Smooth muscle cell of the brain vasculature (primary cell): ENCODE measurements at regions not wholly inside any gene's neighbourhood (a gene's known extent, or its start where the extent isn't known, plus 50 kb on each side); places are given as distances from the start of the nearest gene placed in this dataset.

Source experiments
- DNase-seq: peaks from one replicate; pipeline ENCODE4 v3.0.0-alpha.2; 2012; ENCODE audit warnings: low read depth, low spot score

DNA sequence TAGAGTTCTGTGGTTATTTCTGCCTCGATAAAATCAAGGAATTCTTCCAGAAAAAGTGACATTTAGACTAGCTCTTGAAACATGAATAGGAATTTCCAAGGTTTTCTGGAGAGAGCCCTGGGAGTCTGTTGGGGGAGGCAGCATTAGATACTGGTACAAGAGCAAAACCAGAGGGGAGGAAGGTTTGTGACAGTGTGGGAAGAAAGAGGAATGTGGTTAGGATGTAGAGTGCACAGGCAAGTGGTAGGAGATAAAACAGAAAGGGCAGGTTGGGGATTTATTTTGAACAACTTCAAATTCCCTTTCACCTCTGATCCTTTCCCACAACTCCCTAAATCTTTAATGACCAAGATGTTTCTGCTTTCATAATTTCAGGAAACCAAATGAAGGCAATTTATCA, 588.4 kb downstream of the METTL15 start:
- DNase-seq: no peak

DNA sequence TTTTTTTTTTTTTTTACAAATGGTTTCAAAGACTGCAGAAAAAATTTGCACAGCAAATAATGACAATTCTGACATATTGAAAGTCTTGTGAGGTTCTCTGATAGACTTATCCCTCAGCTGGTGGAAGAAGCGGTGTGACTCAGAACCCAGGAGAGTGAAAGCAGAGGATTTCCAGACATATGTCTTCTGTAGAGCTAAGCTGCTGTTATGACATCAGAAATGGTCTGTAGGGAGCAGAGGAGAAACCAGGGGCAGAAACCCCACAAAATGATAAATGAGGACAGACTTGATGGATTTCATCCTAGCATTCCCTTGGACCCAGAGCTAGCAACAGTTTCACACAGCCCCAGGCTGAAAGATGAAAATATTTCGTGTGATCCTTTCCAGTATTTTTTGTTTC, 582.6 kb downstream of the METTL15 start:
- no peak for DNase-seq

DNA sequence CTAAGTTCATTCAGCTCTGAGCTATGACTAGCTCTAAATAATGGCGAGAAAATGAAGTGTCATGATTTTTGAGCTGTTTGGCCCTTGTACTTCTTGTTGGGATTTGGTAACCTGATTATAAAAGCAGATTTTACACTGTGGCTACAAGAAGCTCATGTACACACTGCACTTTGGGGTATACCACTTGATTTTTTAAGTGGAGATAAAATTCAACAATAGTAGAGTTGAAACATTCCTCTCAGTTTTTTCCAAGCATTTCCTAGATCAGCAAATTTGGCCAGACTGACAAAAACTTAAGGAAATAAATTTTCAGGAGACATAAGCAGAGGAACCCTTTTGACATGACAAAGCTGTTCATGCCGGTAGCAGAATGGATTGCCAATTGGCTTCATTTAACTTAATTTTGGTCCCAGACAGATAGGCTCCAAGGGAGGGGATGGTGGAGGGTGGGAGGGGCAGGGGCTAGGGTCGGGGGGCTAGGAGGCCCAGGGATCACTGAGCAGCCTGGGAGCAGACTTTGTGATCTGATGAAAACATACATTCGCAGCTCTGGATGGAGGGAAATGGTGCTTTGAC, 575.9 kb downstream of the METTL15 start:
- no peak for DNase-seq

DNA sequence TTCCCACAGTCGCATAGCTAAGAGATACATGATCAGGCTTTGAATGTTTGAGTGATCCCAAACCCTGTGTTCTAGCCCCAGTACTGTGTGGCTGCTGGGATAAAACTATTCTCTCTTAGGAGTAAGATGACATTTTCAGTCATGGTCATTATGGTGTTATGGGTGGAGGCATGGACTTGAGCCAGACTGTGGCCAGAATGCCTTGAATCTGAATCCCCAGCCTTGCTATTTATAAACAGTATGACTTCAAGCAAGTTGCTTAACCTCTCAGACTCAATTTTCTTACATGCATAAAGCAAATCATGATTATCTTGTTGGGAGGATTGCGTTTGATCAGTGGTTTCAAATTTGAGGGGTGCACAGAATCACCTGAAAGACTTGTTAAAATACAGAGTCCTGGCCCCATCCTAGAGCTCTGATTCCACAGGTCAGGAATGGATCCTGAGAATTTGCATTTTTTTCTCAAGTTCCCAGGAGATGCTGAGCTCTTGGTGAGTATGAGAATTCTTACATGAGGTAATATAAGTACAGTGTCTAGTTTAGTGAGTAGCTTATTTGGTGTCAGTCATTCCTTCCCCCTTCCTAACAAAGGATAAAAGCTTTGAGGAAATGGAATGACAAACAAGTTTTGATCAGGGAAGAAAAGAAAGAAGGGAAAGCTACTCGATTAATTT, 571.7 kb downstream of the METTL15 start:
- no peak for DNase-seq

DNA sequence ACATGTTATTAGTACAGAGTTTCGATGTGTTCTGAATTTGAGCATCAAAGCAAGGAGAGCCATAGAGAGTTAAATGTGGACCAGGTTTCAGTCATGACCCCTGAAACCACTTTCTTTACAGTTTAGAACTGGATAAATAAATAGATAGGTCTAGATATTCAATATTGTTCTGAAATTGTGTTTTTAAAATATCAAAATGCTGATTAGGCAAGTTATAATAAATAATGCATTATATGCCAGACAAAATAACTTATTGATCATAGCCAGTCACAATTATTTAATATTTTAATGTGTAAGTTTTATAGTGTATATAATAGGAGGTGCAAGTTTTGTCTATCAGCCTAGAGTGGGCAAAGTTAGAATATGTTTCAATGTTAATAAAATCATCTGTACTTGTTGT, 569.5 kb downstream of the METTL15 start:
- no peak for DNase-seq

DNA sequence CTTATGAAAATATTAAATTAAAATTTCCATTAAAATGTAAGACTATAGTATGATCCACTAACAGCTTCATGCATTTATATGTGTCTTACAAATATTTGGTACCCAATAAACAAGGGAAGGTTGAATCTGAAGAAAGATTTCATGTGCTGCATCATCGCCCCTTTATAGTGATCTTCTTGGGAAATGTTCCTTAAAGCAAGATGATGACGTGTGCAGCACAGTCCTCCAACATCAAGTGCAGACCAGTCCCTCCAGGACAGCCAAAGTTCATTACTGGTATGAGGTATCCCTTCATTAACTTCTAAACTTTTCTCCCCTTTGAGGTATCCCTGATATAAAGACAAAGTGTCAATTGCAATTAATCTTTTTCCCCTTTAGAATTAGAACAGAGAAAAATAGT, 567.0 kb downstream of the METTL15 start:
- DNase-seq: no peak

DNA sequence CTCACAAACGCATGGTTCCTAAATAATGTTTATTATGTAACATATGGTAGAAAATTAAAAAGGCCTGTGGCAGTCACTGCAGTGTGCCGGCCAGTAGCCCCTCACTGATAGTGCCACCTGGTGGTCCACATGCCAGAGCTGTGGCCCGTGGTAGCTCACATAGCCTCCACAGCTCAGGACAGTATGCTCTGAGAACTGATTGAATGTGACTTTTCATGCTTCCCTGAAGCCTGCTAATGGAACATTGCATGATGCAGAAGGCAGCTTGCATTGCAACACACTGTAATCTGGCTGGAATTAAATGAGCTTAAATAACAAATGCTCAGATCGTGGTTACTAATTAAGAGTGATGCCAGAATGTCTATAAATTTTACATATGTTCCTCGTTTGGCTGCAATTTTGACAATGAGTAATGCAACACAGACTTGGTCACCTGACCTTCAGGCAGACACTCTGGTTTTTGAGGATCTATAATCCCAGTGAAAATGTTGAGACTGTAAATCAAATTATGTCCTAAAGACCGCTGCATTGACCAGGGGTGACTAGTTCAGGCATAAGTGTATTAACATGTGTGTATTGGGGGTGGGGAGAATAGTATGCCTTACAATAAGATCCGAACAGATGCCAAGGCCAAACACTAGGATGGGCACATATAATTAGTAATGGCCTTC, 566.4 kb downstream of the METTL15 start:
- DNase-seq: no peak

DNA sequence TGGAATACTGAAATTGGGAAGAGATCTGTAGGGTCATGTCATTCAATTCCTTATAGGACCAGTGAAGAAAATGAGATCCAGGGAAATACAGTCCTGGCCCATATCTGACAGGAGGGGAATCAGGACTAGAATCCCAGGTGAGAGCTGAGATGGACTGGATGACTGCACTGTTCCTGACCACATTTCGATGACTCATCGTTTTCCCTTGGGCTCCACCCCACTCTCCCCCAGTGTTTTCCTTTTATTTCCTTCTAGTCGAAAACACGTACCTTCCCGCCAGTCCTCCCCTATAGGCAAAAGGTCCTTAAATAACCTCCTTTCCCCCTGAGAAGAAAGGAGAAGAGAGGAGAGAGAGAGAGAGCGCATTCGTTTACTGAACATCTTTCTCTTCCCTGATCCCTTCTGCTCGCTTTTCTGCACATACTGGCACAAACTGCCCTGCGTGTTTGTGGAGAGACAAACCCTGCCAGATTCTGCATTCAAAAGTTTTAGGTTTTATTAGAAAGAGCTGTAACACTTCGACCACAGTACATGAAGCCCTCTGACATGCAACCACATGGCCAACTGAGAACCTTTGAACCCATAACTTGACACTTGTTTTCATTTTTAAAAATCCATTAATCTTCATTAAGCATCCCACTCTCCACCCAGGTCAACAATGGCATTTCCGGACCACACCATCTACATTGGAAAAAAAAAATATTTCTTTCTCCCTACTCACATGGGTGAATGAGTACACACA, 565.7 kb downstream of the METTL15 start:
- no peak for DNase-seq

DNA sequence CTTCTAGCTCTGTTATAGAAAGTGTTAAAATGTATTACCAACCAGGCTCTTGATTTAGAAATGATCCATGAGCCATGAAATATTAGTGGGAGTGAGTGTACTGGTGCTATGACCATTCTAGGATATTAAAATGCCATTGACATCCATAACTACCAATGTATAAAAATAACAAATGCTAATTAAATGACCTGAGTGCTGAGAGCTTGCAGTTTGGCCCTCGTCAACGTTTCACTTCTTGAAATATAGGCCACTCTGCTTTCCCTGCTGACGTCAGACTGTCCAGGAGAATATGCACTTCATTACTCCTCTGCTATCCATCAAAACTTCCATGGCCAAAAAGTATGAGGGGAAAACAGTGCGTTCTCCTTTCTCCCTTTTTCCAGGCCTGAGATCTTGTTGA, 563.1 kb downstream of the METTL15 start:
- no peak for DNase-seq

DNA sequence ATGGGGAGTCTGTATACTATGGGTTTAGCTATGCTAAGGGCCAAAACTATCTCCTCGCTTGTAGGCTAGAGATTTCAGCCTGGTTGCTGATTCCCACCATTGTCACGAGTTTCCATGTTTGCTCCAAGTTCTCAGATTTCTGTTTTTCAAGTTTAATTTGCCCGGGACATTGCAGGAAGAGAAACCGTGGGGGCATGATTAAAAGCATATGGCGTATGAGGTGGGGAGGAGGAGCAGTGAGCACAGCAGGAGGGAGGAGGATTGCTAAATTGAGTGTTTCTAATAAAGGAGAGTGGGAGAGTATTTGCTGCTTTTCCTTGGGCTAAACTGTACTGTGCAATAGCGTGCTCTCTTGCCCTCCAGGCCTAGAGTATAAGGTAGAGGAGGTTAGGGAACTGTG, 558.4 kb downstream of the METTL15 start:
- peak; percentile 81 for DNase-seq

DNA sequence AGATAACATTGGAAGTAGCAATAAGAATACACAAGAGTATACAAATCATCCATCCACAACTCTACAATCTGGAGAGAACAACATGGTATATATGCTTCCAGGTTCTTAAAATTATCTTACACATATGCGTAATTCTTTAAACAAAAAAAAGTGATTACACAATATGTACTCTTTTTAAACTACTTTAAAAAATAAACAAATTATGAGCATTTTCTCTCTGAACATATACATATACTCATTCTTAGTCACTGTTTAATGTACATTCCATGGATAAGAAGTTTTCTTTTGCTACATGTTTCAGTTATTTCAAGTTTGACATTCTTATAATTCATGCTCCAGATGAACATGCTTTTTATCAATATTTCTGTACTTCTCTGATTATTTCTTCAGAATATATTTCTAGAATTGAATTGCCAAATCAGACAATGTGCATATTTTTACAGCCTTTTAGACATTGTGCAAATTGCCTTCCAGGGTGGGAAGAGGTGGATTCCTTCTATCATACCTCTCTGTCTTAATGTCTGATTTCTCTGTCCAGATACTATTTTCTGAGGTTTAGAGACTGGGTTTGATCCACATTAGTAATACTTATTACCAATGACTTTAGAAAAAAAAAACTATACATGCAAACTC, 551.6 kb downstream of the METTL15 start:
- no peak for DNase-seq

DNA sequence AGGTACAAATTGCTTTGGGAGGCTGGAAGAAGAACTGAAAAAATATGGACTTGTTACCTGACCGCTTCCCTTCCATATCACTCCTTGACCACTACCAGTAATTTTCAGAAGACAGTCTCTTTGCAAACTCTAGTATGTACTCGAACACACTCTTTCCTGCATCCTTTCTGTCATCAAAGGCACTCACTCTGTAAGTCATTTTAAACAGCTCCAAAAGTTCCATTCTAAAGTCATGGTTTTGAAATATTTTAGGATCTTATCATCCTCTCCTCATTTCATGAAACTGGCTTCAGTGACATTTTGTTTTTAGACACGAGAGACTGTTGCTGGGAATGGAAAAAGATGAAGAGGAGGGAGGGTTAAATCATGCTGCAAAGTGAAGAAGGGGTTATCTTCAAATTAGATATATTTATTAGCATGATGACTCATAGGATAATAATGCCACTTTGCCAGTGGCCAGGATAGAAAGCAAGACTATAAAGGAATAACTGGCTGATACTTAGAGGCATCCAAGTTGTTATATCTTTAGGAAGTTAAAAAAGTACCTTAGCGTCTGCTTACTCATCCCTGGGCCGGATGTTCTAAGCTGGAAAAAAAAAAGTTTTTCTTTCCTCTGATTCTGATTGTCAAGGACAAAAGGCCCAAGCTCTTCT, 549.3 kb downstream of the METTL15 start:
- DNase-seq: no peak

DNA sequence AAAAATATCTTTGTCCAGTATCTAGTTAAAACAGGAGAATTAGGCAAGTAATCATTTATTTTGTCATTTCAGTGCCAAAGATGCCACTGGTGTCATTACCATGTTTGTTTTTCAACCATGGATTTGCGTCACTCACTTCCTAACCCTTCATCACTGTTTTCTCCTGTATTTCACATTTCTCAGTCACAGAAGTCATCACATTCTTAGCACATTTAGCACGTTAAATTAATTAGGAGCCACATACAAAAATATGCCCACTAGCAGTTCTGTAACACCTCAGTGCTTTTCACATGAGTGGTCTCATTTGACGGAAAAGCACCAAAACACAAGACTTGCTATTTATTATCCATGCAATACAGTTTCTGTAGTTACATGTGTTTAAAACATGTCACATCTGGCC, 546.0 kb downstream of the METTL15 start:
- no peak for DNase-seq

DNA sequence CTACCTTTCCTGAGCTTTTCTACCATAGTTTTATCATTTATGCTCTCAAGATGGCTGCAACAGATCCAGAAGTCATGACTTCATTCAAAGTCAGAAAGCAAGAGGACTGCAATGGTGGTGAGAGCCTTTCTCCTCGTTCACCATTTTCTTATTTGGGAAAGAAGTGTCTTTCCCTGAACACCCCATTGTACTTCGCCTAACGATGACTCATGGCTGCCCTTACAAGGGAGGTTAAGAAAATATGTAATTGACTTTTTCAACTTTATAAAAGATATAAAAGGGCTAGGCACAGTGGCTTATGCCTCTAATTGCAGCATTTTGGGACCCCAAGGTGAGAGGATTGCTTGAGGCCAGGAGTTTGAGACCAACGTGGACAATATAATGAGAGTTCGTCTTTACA, 541.7 kb downstream of the METTL15 start:
- no peak for DNase-seq

DNA sequence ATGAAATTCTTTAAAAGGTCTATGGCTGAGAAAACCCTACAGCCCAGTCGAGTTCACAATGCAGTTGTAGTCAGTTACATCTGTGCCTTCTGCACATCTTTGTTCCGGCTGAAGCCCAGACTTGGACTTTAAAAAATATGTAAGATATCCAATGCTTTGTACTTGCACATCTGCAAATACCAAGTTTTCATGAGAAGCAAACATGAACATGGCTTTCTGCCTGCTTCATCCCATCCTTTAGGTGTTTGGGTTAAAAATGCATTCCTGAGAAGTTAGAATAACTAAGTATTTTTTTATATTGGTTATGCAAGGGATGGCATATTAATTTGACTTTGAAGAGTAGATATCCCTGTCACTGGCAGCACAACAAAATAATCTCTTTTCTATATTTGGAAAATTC, 528.4 kb downstream of the METTL15 start:
- no peak for DNase-seq

DNA sequence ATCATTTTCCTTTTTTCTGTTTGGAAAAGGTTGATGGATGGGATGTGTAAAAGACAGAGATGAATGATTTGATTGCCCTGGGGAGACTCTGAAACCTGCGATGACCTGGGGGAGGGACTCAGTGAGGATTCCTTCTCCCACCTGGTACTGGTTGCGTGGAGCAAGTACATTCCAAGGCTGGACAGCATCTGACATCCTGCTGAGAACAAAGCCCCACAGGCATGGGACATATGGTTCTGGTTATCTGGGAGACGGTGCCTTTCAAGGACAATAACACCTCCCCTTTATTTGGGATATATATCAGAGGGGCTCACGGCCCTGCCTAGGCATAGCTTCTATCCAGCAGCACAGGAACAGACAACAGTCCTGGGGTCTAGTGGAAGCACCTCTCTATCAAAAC, 527.8 kb downstream of the METTL15 start:
- no peak for DNase-seq

DNA sequence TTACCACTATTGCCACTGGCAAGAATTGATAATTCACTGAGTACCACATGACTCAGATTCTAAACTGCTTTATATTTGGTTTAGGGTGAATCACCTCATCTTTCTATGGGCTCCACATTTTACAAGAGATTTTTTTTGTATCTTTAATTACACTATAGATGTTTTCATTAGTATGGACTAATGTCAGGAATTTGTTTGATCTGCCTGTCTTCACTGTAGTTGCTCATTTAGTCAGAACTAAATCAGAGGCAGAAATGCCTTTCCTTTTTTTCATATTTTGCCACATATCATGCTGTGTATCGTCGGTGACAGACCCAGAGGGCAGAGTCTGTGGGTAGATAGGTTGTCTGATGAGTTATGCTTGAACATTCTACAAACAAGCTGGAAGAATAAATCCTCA, 524.1 kb downstream of the METTL15 start:
- DNase-seq: no peak

DNA sequence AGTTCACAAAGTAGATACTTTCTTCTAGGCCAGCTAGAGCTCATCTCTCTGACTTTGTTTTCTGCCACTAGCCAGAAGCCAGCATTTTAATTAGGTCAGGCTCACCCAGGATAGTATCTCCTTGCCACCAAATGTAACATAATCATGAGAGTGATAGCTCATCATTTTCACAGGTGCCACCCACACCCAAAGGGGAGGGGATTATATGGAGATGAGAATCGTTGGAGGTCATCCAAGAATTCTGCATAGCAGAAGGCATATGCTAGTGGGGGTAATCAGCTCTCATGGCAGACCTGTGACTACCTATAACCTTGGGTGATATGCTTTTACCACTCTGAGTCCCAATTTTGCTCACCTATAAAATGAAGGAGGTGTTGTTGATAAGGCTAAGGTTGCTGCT, 523.0 kb downstream of the METTL15 start:
- DNase-seq: no peak

DNA sequence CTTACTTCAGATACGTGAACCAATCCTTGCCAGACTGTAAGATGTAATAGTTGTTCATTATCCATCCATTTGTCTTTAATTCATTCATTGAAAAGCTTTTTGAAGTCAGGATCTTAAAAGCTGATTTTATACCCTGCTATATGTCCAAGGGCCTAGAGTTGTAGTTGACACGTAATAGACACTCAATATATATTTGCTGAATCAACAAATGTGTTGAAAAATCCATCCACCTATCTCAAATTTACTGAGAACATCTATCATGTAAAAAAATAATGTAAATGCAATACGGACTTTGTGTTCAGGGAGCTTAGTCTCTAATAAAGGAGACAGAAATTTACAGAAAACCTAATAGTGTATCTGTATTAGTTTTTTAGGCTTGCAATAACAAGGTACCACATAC, 521.0 kb downstream of the METTL15 start:
- no peak for DNase-seq

DNA sequence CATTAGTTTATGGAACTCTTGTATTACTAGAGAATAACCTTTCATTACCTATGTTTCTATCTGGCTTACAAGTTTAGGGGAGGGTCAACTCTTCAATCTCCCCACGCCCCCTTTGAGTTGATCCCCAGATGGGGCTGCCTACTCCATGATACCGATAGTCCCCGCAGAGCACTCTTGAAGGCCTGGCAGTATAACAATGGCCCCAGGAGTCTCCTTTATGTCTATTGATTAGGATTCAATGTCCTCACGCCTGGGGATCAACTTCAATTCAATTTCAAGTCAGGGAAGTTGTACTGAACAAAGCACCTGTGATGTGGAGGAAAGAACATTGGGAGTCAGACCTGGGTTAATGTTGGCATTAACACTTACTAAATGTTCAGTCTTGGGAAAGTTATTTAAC, 520.2 kb downstream of the METTL15 start:
- no peak for DNase-seq

DNA sequence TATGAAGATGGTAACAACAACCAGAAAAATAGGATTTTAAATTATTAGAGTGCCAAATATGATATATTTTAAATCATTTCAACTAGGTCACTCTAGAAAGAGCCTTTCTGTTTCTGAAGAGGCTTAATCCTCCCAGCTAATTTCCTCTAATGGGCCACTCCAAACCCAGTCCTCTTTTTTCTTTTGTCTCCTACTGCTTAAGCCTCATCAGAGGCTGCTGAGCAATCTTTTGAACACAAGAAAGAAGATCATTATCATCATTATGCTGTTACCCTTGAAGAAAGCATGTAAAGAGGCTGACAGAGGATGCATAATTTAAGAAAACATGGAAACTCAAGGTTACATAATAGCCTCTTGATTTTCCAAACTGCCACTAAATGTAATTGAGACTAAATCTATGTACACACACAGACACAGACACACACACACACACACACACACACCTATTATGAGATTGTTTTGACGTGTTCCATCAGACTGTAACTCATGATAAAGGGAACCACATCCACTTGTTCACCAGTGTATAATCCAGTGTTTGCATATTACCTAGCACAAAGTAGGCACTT, 519.6 kb downstream of the METTL15 start:
- no peak for DNase-seq
